Cerebellar cortex (tissue), 1 donor: ENCODE measurements at regions not wholly inside any gene's neighbourhood (a gene's known extent, or its start where the extent isn't known, plus 50 kb on each side); places are given as distances from the start of the nearest gene placed in this dataset.
"Not testable (repeated sequence)": the region's sequence is repeated elsewhere in the genome, so short reads cannot be mapped to it uniquely, and the experiment has no call there.

Experiments
- DNase-seq: peaks from one replicate; pipeline ENCODE4 v3.0.0-alpha.2; 2015; ENCODE audit warnings: low spot score

- DNase-seq = no peak
Measured at GRCh38 chr10:83754857-83755256, 384.5 kb upstream of the GHITM start.

- no peak for DNase-seq
Measured at GRCh38 chr10:83760142-83760541, 379.2 kb upstream of the GHITM start.

DNA sequence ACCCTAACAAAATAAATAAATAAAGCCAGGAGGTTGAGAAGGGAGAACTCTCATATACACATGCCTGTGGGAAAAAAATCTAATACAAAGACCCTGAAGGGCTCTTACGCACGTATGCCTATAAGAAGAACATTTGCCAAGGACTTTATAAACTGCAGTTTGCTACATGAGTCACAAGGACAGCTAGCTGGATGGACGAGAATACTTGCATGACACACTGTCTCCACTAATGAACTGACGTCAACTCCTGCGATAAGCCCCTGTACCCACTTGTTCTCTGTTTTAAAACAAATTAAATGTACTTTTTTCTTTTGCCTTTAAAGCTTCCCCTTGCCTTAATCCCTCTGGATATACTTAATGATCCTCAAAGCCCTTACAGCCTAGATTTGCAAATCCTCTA lies 374.6 kb upstream of the GHITM start:
- DNase-seq = no peak

DNA sequence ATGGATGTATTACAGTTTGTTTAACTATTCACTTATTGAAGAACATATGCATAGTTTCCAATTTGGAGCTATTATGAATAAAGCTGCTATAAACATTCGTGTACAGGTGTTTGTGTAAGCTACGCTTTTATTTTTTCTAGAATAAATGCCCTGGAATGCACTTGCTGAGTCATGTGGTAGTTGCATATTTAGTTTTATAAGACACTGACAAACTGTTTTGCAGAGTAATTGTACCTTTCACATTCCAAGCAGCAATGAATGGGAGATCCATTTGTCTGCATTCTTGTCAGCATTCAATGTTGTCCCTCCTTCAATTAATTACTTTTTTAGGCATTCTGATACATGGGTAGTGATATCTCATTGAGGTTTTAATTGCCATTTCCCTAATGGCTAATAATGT lies 373.6 kb upstream of the GHITM start:
- DNase-seq = no peak

GRCh38 chr10:83769281-83769820 lies 370.0 kb upstream of the GHITM start:
- DNase-seq = no peak

DNA sequence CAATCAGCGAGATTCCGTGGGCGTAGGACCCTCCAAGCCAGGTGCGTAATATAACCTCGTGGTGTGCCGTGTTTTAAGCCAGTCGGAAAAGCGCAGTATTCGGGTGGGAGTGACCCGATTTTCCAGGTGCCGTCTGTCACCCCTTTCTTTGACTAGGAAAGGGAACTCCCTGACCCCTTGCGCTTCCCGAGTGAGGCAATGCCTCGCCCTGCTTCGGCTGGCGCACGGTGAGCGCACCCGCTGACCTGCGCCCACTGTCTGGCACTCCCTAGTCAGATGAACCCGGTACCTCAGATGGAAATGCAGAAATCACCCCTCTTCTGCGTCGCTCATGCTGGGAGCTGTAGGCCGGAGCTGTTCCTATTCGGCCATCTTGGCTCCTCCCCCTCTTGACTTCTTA lies 352.6 kb upstream of the GHITM start:
- DNase-seq = not testable (repeated sequence)

DNA sequence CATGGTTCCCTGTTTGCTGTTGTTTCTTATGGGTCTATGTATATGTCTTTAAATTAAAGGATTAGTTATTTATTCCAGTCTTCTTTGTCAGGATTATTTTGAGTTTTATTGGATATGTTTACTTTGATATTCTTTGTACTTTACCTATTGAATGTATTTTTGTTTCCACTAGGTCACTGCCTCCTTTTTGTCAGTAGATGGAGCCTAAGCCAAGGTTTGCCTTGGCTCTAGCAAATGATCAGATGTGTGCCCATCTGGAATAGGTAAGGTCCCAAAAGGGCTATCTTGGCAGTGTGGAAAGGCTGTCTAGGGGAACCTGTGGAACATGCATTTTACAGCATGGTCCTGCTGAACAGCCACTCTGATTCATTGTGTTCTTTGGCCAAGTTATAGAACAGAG lies 337.3 kb upstream of the GHITM start:
- DNase-seq = no peak

- DNase-seq = no peak
Measured at GRCh38 chr10:83806717-83807116, 332.6 kb upstream of the GHITM start.

DNA sequence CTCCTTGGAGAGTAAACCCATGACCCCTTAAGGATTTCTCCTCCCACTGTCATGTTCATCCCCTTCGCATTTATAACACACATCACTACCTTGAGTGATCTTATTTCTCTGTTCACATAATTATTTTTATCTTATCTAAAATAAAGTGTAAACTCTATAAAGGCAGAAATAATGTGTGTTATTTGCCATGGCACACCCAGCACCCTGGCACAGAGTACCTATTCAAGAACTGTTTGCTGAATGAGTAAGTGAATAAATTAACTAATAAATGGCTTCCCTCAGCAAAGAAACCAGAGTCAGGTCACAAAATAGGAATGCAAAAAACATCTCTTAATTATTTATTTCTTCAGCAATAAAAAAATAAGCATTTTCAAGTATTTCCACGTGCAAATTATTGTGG lies 330.3 kb upstream of the GHITM start:
- no peak for DNase-seq

- no peak for DNase-seq
Measured at GRCh38 chr10:83816942-83817341, 322.4 kb upstream of the GHITM start.

DNA sequence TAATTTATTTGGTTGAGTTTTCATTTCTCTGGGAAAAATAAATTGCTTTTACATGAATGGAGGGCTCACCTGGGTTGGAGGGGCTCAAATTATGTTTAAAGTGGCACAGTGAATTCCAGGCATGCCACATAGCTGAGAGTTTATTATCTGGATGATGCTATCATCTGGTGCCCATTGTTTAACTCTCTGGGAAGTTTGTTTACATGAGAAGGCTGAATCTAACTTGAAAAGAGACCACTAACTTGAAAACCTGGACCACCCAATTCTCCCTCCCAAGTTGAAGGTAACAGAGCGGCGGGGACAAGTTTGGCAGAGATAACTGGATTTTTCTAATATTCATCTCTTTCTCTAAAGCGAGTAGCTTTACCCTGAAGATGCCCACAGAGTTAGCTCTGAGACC lies 321.5 kb upstream of the GHITM start:
- DNase-seq = no peak

DNA sequence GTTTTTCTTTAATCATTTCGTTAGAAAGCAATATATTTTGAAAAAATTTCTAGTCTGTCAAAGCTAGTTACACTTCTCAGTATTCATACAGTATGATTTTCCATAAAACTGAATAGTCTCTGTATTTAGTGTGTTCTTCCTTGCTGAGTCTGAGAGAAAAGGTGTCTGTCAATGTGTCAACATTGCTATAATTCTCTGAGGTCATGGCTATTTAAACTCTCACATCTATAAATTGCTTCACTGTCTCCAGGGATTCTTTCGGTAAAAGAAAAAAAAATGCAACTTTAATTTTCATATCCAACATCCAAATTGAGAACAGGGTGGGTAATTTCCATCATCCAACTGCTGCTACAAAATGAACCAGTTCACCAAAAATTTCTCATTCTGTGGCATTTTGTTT lies 319.7 kb upstream of the GHITM start:
- DNase-seq = no peak

DNA sequence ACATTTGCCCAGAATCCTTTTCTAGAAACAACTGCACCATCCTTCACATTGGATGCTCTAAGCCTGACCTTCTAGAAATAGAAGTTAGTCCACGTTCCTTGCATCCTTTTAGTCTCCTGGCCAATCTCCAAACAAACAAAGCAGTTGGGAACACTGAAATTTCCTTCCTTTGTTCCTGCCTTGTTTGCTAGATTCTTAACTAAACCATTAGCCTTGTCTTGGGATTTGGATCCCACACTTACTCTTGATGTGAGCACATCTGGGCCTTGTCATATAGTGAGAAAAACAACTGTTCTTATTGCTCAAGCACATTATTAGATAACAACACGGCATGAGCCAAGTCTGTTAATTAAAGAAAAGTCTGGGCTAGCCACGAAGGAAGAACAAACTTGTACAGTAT lies 319.3 kb upstream of the GHITM start:
- no peak for DNase-seq

- no peak for DNase-seq
Measured at GRCh38 chr10:83824099-83824498, 315.2 kb upstream of the GHITM start.

DNA sequence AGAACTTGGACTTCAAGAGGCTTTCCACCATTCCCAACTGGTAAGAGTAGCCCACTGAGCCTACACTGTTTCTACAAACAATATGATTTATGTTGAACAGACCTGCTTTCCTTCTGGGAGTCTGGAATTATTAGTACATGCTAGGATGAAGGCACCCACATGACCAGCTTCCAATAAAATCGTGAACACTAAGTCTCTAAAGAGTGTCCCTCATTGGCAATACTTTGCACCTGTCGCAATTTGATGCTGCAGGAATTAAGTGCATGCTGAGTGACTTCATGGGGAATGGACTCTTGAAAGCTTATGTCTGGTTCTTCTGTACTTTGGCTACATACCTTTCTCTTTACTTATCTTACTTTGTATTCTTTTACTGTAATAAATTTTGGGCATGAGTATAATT lies 305.2 kb upstream of the GHITM start:
- no peak for DNase-seq

- DNase-seq = no peak
Measured at GRCh38 chr10:83835945-83836745, 303.2 kb upstream of the GHITM start.

GRCh38 chr10:83848677-83849076 lies 290.6 kb upstream of the GHITM start:
- no peak for DNase-seq

DNA sequence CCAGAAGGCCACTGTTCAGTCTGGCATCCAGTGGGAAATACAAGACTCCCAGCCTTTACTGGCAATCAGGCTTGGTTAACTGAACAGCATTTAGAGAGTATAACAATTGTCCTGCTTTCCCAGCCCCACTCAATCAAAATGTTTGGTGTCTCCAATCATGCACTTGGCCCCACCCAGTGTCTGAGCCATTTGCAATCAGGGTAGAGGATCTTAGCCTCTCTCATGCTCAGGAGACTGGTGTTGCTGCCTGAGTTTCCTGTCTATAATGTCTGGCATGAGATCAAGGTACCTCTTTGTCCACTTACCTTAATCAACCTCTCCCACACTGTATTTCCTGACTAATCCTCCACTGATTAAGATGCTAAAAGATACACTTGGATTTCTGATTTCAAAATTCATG lies 290.2 kb upstream of the GHITM start:
- no peak for DNase-seq

GRCh38 chr10:83852146-83852545 lies 287.2 kb upstream of the GHITM start:
- DNase-seq = no peak

DNA sequence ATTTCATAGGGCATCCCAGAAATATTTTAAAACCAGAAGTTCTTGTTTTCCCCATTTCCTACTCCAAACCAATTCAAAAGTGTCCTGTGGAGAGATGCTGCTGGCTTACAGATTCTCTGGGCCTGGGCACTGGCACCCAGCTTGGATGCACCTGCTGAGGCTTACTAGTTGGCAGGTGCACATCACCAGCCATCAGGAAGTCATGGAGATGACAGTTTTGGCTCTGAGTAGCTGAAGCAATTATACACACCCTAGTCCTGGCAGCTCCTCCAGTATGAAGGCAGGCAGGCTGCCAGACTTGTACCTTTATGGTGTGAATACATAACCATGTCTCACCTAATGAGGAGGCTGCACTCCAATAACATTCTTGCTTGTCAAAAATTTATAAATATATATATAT lies 276.6 kb upstream of the GHITM start:
- peak; percentile 73 for DNase-seq

GRCh38 chr10:83863283-83863966 lies 275.9 kb upstream of the GHITM start:
- no peak for DNase-seq

GRCh38 chr10:83869898-83870297 lies 269.4 kb upstream of the GHITM start:
- no peak for DNase-seq
